ENCODE measurements at regions not wholly inside any gene's neighbourhood (a gene's known extent, or its start where the extent isn't known, plus 50 kb on each side); places are given as distances from the start of the nearest gene placed in this dataset.
"Not testable (repeated sequence)": the region's sequence is repeated elsewhere in the genome, so short reads cannot be mapped to it uniquely, and the experiment has no call there.

DNA sequence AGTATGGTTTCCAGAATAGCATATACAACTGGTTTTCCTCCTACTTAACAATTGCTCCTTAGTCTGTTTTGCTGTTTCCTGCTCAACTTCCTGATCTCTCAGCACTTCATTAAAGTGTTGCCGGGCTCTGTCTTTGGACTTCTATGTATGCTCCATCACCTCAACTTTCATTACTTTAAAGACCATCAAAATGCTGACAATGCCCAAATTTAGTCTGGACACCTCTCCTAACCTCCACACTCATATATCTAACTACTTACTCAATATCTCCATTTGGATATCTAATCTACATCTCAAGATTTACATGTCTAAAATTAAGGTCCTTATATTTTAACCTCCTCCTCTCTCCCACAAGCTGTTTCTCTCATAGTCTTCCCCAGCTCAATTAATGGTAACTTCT, 54.4 kb upstream of the LGR5 start:
- DNase-seq: no peak

GRCh38 chr12:71376711-71377355, 62.8 kb upstream of the LGR5 start:
- DNase-seq: not testable (repeated sequence)

DNA sequence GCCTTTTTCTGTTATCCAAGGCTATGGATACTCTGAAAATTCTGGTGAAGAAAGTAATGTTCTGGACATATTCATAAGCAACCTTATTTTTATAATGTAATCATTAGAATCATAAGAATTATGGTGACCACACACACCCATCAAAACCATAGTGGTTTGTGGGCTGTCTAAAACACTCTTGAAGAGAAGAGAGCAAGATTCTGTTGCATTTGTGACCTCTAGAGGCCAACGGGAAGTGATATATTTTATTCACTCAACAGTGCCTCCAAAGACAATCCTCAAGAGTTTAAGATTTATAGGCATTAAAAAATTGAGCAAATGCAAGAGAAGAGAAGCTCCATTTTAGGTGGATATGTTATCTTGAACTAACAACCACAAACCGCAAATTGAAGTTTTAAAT, 68.5 kb upstream of the LGR5 start:
- DNase-seq: no peak

DNA sequence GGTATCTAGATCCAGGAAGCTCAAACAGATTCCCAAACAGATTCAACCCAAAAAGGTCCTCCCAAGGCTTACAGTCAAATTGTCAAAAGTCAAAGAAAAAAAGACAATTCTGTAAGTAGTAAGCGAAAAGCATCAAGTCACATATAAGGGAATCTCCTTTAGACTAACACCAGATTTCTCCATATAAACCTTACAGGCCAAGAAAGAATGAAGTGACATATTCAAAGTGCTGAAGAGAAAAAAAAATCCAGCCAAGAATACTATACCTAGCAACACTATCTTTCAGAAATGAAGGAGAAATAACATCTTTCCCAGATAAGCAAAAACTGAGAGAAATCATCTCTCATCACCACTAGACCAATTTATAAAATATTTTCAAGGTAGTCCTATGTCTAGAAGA, 79.6 kb upstream of the LGR5 start:
- no peak for DNase-seq

DNA sequence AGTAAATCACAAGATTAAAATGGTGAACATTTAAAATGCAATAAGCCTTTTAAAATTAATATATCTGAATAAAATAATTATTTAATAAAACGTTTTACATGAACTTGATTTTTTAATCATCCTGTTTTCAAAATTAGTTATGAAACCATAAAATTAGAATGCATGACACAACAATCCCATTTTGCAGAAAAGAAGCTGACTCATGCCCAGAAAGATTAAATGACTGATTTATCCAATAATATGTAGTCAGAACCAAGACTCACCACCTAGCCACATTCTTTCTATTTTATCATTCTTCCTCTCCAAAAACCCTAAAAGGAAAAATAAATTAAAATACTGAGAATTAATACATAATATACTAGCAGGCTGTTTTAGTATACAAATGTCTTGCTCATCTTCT, 83.0 kb upstream of the LGR5 start:
- no peak for DNase-seq

DNA sequence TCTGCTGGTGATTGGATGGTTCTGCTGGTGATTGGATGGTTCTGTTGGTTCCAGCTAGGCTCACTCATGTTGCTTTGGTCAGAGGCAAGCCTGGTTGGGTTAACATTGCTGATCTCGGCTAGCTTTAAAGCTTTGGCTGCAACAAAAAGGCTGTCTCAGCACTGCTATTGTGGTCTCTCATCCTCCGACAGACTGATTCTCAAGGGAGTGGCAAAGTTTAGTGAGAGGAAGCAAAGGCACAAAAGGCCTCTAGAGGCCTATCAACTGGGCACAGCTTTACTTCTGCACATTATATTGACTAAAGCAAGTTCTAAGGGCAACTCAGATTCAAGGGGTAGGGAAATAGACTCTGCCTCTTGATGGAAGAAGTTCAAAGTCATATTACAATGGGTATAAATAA, 84.7 kb upstream of the LGR5 start:
- DNase-seq: no peak

- no peak for DNase-seq
These were observed 86.0 kb upstream of the LGR5 start for GRCh38 chr12:71353607-71354006.

DNA sequence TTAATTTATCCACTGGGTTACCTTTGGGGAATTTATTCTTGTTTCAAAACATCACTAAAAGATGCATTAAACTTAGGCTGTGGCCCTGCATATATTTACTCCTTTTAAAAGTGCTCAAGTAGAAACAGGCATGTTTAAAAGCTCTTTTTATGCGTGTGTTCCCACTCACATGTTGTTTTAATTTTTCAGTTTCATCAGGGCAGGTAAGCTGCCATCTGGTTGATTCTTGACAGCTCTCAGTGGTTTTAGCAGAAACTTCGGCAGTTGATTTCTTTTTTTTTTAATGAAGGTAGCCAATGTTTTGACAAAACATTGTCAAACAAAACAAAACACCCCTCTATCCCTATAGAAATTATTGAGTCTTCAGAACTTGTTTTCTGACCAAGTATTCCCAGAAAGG, 89.6 kb upstream of the LGR5 start:
- no peak for DNase-seq

GRCh38 chr12:71338933-71339332, 100.7 kb upstream of the LGR5 start:
- DNase-seq: no peak

- no peak for DNase-seq
These were observed 103.7 kb upstream of the LGR5 start for GRCh38 chr12:71335963-71336257.

- no peak for DNase-seq
These were observed 104.2 kb upstream of the LGR5 start for GRCh38 chr12:71335151-71335962.

DNA sequence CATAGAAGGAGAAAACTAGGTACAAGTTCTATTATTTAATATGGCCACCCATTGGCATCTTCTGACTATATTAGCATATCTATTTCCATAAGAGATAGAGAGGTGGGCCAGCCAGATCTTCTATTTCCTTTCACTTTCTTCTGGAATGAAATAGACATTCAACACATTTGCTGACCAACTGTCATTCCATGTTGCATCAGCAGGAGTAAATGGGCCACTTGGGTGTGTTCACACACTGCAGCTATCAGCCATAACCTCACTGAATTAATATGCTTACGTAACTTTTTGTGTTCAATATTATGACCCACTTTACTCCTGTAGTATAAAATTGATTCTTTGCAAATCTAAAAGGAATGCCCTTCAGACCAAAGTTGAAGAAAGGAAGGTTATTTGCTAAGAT, 106.2 kb upstream of the LGR5 start:
- no peak for DNase-seq

DNA sequence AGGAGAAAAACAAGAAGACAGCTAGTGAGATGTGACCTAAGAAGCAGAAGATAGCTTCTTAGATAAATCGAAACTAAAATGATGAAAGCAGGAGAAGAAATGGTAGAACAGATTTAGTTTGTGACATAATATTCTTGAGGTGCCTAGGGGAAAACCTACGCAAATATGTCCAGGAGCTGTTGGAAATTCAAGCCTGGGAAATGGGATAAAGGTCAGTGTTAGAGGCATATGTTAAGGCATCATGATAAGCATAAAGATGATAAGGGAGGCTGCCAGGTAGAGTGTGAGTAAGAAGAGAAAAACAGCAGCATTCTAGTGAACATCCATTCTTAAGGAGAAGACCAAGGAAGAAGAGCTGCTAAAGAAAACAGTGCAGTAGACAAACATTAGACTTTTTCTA, 109.6 kb upstream of the LGR5 start:
- DNase-seq: no peak

DNA sequence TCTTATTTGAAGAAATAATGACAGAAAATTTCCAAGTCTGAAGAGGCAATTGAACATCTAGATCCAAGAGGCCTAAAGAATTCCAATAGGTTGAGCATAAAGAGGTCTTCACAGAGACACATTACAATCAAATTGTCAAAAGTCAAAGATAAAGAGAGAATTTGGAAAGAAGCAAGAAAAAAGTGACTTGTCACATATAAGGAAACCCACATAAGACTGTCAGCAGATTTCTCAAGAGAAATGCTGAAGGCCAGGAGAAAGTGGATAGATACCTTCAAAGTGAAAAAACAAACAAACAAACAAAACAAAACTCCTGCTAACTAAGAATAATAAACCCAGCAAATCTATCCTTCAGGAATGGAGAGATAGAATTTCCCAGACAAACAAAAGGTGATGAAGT, 118.1 kb upstream of the LGR5 start:
- no peak for DNase-seq

- no peak for DNase-seq
These were observed 118.5 kb upstream of the LGR5 start for GRCh38 chr12:71321130-71321529.

DNA sequence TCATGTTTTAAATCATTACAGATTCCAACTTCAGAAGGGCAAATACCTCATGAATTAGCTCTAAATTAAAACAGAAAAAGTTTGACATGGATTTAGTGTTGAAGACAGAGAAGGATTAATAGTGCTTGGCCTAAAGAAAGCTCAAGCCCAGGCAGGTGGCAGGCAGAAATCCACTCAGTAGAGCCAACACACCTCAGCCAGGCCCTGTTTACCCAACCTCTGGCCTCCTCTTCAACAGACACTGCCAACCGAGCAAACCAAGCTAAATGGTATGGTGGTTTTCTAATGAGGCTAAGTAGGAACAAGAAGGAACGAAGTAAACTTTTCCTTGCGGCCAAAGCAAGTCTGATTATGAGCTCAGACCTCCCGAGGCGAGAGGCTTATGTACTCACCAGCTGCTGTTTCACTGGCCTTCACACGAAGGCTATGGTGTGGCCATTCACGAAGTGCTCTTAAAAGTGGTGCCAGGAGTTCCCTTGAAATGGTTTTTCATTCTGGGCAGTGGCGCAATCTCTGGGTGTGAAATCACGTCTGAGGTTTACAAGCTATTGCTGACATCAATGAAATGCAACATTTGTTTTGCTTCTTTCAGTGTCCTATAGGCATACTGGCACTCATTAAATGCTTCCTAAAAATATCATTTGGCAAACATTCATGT, 124.1 kb upstream of the LGR5 start:
- DNase-seq: no peak

GRCh38 chr12:71312768-71313403, 126.7 kb upstream of the LGR5 start:
- DNase-seq: no peak

DNA sequence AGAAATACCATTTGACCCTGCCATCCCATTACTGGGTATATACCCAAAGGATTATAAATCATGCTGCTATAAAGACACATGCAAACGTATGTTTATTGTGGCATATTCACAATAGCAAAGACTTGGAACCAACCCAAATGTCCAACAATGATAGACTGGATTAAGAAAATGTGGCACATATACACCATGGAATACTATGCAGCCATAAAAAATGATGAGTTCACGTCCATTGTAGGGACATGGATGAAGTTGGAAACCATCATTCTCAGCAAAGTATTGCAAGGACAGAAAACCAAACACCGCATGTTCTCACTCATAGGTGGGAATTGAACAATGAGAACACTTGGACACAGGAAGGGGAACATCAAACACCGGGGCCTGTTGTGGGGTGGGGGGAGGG, 128.0 kb upstream of the LGR5 start:
- DNase-seq: not testable (repeated sequence)

GRCh38 chr12:71306808-71307207, 132.8 kb upstream of the LGR5 start:
- no peak for DNase-seq

- no peak for DNase-seq
These were observed 135.3 kb upstream of the LGR5 start for GRCh38 chr12:71304306-71304705.

- DNase-seq: no peak
These were observed 136.4 kb upstream of the LGR5 start for GRCh38 chr12:71303199-71303598.

DNA sequence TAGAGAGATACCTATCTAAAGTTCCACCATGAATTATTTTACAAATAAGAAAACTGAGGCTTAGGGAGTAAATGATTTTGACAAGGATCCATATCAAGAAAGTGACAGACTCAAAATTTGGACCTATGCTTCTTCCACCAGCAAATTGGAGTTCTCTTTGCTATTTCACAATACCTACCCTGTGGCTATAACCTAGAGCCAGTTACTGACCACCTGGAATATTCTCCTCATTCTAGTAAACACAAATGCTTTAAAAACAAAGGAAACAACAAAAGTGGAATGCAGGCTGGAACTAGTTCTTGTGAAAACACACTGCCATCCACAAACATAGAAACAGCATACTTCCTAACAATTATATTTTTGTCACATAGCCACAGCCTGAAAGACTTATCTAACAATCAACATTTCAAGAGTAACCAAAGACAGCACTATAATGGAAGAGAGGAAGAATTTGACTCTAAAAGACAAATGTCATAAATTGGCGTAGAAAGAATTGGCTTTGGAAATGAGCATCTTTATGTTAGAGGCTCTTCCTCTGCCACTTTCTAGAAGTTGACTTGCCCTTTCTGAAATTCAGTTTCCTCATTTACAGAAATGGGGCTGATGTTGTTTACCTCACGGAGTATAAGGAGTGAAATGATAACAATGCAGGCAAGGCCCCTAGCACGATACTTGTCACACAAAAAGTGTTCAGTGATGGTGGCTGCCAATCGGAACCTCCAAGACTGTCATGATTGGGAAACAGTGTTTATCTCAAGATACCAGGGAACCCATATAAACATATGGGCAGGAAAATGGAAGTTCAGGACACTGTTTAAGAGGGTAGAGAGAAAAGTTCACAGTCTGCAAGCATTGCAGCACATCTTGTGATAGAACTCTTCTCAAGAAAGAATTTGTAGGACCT, 138.6 kb upstream of the LGR5 start:
- DNase-seq: no peak
